Motor neuron (in vitro differentiated cells): ENCODE measurements at regions not wholly inside any gene's neighbourhood (a gene's known extent, or its start where the extent isn't known, plus 50 kb on each side); places are given as distances from the start of the nearest gene placed in this dataset.
"Not testable (repeated sequence)": the region's sequence is repeated elsewhere in the genome, so short reads cannot be mapped to it uniquely, and the experiment has no call there.

Experiments
- ATAC-seq, 8 experiments: fragments of 200-7000 bp; cut with Tn5 transposase; replicated peaks in 6 of 8; 2 replicates each; pipeline ENCODE4 v1.8.0; 2021; ENCODE audit warnings: mild to moderate bottlenecking in 8 of 8, moderate library complexity in 8 of 8
- H3K27ac ChIP-seq, 2 donors: fragments of 250-450 bp; sonication (Bioruptor Pico); 2 replicates each; pipeline ENCODE4 v1.9.0; 2021; ENCODE audit warnings: antibody characterized with exemption in 2 of 2, mild to moderate bottlenecking in 2 of 2, moderate library complexity in 1 of 2
- H3K4me1 ChIP-seq, 2 donors: fragments of 250-450 bp; sonication (Bioruptor Pico); replicated peaks in 1 of 2; 2 replicates each; pipeline ENCODE4 v1.6.1; 2021; ENCODE audit warnings: antibody characterized with exemption in 2 of 2, mild to moderate bottlenecking in 2 of 2, moderate library complexity in 1 of 2
- H3K4me3 ChIP-seq, 5 donors: fragments of 250-450 bp; sonication (Bioruptor Pico); 2 replicates each; pipeline ENCODE4 v1.9.0; 2021; ENCODE audit warnings: antibody characterized with exemption in 5 of 5, mild to moderate bottlenecking in 5 of 5, moderate library complexity in 4 of 5
- WGBS, 10 experiments: fragments of 450-650 bp; shearing (Covaris generic); methylation state at CpG; one replicate each; pipeline ENCODE4 v1.0.0; 2022; 5-methylcytosine and 5-hydroxymethylcytosine counted together
- in situ Hi-C, 9 experiments: fragments of 400-800 bp; cut with MboI; loops; one replicate each; pipeline ENCODE4 v1.15.0; 2021; ENCODE audit warnings: low sequenced_read_pairs in 9 of 9, low pct_unique_long_range_greater_than_20kb in 2 of 9; ENCODE audit not compliant: unreplicated experiment in 9 of 9

GRCh38 chr4:160724063-160724462 is 1439.7 kb downstream of the FSTL5 start:
- no peak overlapping the region for H3K27ac ChIP-seq
- no peaks in the 10 kb centered on the region for H3K4me1 ChIP-seq
- no peak for ATAC-seq
- in situ Hi-C loops = no loop called here
- no peak overlapping the region for H3K4me3 ChIP-seq

- ATAC-seq = no peak
- no peak overlapping the region for H3K27ac ChIP-seq
- in situ Hi-C loops = no loop called here
- H3K4me3 ChIP-seq = no peak overlapping the region
- WGBS, 10 experiments = 0 to 100% (median 100%) methylated on average over 1 of the region's 1 CpG; no CpG with 5 or more reads in 1 of the 10 experiments
- H3K4me1 ChIP-seq = no peaks in the 10 kb centered on the region
These were observed 1418.7 kb downstream of the FSTL5 start for GRCh38 chr4:160745126-160745525.

- H3K4me1 ChIP-seq, in situ Hi-C loops, ATAC-seq, H3K4me3 ChIP-seq, H3K27ac ChIP-seq: not testable (repeated sequence)
- 70 to 94% methylated on average over 2 to 7 of the region's 8 CpGs; no CpG with 5 or more reads in 8 of the 10 experiments for WGBS, 10 experiments
These were observed 1417.2 kb downstream of the FSTL5 start for GRCh38 chr4:160746585-160746984.

GRCh38 chr4:160772668-160773067 is 1391.1 kb downstream of the FSTL5 start:
- H3K4me1 ChIP-seq = no peaks in the 10 kb centered on the region

GRCh38 chr4:160795216-160795615 is 1368.6 kb downstream of the FSTL5 start:
- Histone ChIP-seq H3K4me1 (no peaks in the 10 kb centered on the region), H3K4me3 (no peak overlapping the region), H3K27ac (no peak overlapping the region)
- peak in 1 of 8 experiments; percentile 48 for ATAC-seq
- in situ Hi-C loops = no loop called here

More at GRCh38 chr4:160772668-160773067, 1391.1 kb downstream of the FSTL5 start:
- 50 to 100% (median 94%) methylated on average over 1 to 2 of the region's 2 CpGs; no CpG with 5 or more reads in 3 of the 10 experiments for WGBS, 10 experiments
- in situ Hi-C loops = no loop called here
- H3K4me3 ChIP-seq = no peak overlapping the region
- ATAC-seq = no peak
- no peak overlapping the region for H3K27ac ChIP-seq

GRCh38 chr4:160808174-160808573 is 1355.6 kb downstream of the FSTL5 start:
- Histone ChIP-seq H3K27ac (no peak overlapping the region), H3K4me1 (no peaks in the 10 kb centered on the region), H3K4me3 (no peak overlapping the region)
- in situ Hi-C loops = no loop called here
- ATAC-seq = no peak

- Histone ChIP-seq H3K4me3 (no peak overlapping the region), H3K27ac (no peak overlapping the region), H3K4me1 (no peaks in the 10 kb centered on the region)
- no peak for ATAC-seq
- in situ Hi-C loops = no loop called here
These were observed 1354.2 kb downstream of the FSTL5 start for GRCh38 chr4:160809576-160809975.

- H3K4me1 ChIP-seq = no peaks in the 10 kb centered on the region
- 0 to 83% (median 33%) methylated on average over 1 of the region's 1 CpG; no CpG with 5 or more reads in 2 of the 10 experiments for whole genome bisulfite sequencing, 10 experiments
- no peak overlapping the region for H3K4me3 ChIP-seq
- no peak overlapping the region for H3K27ac ChIP-seq
- in situ Hi-C loops = no loop called here
- peak in 1 of 8 experiments; percentile 66 for ATAC-seq
These were observed 1353.4 kb downstream of the FSTL5 start for GRCh38 chr4:160810424-160810823.

- WGBS, 10 experiments = 0 to 100% (median 100%) methylated on average over 1 of the region's 1 CpG; no CpG with 5 or more reads in 1 of the 10 experiments
- no peak overlapping the region for H3K27ac ChIP-seq
- H3K4me1 ChIP-seq = no peaks in the 10 kb centered on the region
- in situ Hi-C loops = no loop called here
- peak in 3 of 8 experiments; percentile 67 to 95 (median 77) for ATAC-seq
- H3K4me3 ChIP-seq = no peak overlapping the region
These were observed 1352.9 kb downstream of the FSTL5 start for GRCh38 chr4:160810941-160811340.

GRCh38 chr4:160811956-160812355 is 1351.8 kb downstream of the FSTL5 start:
- no peak for ATAC-seq
- H3K27ac ChIP-seq = no peak overlapping the region
- no peaks in the 10 kb centered on the region for H3K4me1 ChIP-seq
- in situ Hi-C loops = no loop called here
- no peak overlapping the region for H3K4me3 ChIP-seq

- Histone ChIP-seq H3K4me3 (no peak overlapping the region), H3K4me1 (no peaks in the 10 kb centered on the region), H3K27ac (no peak overlapping the region)
- in situ Hi-C loops = no loop called here
- no peak for ATAC-seq
These were observed 1349.1 kb downstream of the FSTL5 start for GRCh38 chr4:160814726-160815125.

GRCh38 chr4:160818571-160818970 is 1345.2 kb downstream of the FSTL5 start:
- Histone ChIP-seq H3K4me3 (no peak overlapping the region), H3K27ac (no peak overlapping the region), H3K4me1 (no peaks in the 10 kb centered on the region)
- in situ Hi-C loops = no loop called here
- ATAC-seq = no peak
- WGBS, 10 experiments = 0 to 100% (median 90%) methylated on average over 1 of the region's 1 CpG; no CpG with 5 or more reads in 4 of the 10 experiments

GRCh38 chr4:160819791-160820190 is 1344.0 kb downstream of the FSTL5 start:
- 0 to 100% (median 75%) methylated on average over 1 to 3 of the region's 3 CpGs; no CpG with 5 or more reads in 1 of the 10 experiments for WGBS, 10 experiments
- in situ Hi-C loops = no loop called here
- Histone ChIP-seq H3K4me3 (no peak overlapping the region), H3K4me1 (no peaks in the 10 kb centered on the region), H3K27ac (no peak overlapping the region)
- ATAC-seq = no peak

GRCh38 chr4:160824481-160824880 is 1339.3 kb downstream of the FSTL5 start:
- no peak overlapping the region for H3K4me3 ChIP-seq
- H3K27ac ChIP-seq = no peak overlapping the region
- no peak for ATAC-seq
- WGBS, 10 experiments = 0 to 94% (median 77%) methylated on average over 1 to 2 of the region's 2 CpGs; no CpG with 5 or more reads in 2 of the 10 experiments
- in situ Hi-C loops = no loop called here
- no peaks in the 10 kb centered on the region for H3K4me1 ChIP-seq
